IPS-NIHi7 (cell line): ENCODE measurements at regions not wholly inside any gene's neighbourhood (a gene's known extent, or its start where the extent isn't known, plus 50 kb on each side); places are given as distances from the start of the nearest gene placed in this dataset.
"Not testable (repeated sequence)": the region's sequence is repeated elsewhere in the genome, so short reads cannot be mapped to it uniquely, and the experiment has no call there.

ENCODE experiments used
- DNase-seq: peaks from one replicate; pipeline ENCODE4 v3.0.0; 2012; ENCODE audit warnings: mixed read lengths; ENCODE audit errors: extremely low spot score

DNA sequence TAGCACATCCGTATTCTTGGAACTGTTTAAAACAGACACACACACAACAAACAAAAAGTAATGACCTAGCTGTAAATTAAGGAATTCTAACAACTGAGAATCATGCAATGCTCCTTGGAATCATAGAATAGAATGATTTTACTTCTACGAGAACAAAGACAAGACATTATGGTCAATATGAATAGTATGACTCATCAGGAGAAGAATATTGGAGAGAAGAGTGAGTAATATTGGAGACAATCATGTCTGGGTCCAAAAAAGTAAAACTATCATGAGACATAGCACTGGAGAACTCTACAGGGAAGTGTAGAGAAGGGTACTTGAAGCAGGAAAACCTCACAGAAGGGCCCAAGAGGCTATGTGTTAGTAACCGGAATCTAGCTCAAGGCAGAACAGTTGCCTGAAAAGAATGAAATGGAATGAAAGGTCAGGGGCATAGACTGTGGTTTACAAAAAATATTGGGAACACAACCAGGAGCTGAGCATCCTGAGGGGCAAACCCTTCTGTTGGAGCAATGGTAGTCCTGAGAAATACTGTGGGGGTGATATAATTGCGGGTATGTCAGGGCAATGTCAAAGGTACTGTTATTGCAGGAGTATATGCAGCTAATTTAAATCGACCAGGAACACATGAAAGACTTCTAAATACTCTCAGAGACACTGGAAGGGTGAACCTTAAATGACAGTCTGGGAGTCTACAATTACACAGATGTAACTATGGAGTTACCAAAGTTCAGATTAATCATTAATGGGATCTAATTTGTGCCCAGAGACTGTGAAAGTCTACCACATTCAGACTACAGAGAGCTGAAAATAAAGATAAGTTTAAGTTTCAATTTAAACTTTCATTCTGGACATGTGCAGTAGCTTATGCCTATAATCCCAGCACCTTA is 201.2 kb downstream of the BCHE start:
- no peak for DNase-seq

DNA sequence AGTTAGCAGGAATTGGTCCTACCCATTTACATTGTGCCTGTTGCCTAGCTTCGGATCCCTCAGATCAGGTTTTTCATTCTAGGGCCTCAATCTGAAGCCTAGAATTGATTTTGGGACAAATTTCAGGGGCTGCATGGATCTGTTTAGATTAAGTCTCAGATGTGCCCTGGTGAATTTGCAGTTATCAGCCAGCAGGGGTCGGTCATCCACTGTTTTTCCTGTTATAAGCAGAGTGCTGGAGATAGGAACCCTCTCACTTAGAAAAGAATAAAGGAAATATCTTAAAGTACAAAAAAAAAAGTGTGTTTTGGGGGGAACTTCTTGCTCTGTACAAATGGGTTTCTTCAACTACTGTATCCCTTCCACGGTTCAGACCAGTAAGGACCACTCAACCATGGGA is 212.5 kb downstream of the BCHE start:
- no peak for DNase-seq

- DNase-seq = no peak
Observed at GRCh38 chr3:165622356-165622755, 214.9 kb downstream of the BCHE start.

DNA sequence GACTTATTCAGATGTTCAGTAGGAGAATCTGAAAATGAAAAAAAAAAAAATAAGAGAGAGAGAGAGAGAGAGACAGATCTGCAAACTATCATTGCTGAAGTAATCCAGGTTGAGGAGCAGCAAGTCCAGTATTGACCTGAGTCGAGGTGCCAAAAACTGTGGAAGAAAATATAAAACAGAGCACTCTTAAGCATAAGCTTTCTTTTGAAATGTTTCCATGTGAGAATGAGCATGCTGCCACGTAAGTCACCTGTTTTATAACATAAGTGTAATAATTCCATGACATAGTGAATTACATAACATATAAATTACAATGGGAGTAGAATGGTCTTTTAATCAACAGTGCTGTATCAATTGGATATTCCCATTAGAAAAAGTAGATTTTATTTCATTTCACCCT is 218.2 kb downstream of the BCHE start:
- no peak for DNase-seq

DNA sequence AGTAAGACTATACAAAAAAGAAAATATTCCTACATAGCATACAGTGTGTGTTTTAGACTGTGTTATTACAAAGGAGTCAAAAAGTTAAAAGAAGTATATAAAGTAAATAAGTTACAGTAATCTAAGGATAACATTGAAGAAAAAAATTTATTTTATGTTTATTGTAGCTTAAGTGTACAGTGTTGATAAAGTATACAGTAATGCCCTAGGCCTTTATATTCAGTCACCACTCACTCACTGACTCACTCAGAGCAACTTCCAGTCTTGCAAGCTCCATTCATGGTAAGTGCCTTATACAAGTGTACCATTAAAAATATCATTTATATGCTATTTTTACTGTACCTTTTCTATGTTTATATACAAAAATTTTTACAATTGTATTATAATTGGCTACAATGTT is 220.1 kb downstream of the BCHE start:
- no peak for DNase-seq

GRCh38 chr3:165614337-165614736 is 222.9 kb downstream of the BCHE start:
- no peak for DNase-seq

GRCh38 chr3:165613014-165613413 is 224.2 kb downstream of the BCHE start:
- DNase-seq = no peak

DNA sequence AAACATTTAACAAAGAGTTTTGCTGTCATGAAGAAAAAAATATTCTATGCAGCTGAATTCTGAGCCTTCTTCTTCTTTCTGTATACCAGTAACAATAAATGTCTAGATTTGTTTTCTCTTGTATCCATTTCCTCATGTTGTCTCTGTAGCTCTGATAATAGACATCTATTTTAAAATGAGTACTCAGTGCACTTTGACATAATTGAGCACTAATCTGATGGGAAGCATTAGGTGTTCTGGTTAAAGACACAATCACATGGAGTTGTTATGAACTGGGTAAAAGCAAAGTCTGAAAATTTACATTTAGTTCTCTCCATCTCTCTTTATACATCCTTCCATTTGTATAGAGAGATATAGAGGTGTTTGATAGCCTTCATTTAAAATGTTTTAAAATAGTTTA is 230.0 kb downstream of the BCHE start:
- no peak for DNase-seq

DNA sequence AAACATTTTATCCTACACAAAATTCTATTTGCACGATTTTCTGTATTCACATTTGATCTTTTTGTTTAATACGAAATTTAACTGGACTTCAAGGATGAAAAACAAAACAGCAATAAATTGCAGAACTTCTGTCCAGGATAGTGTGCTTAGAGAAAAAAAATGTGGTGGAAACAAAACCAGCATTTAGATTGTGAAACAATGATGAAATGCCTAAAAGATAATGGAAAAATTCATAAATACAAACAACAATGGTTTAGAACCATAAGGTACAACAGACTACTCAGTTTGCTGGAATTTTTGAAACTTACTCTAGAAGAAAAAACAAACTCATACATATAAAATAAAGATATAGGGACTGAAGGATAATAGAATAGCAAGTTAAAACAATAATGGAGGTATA is 234.0 kb downstream of the BCHE start:
- no peak for DNase-seq

- DNase-seq = not testable (repeated sequence)
Observed at GRCh38 chr3:165572566-165572965, 264.7 kb downstream of the BCHE start.

- DNase-seq = no peak
Observed at GRCh38 chr3:165568907-165569462, 268.2 kb downstream of the BCHE start.

GRCh38 chr3:165555785-165556184 is 281.4 kb downstream of the BCHE start:
- no peak for DNase-seq

- no peak for DNase-seq
Observed at GRCh38 chr3:165553371-165553770, 283.9 kb downstream of the BCHE start.

GRCh38 chr3:165549665-165550064 is 287.6 kb downstream of the BCHE start:
- no peak for DNase-seq

GRCh38 chr3:165549037-165549436 is 288.2 kb downstream of the BCHE start:
- no peak for DNase-seq

- no peak for DNase-seq
Observed at GRCh38 chr3:165545059-165545458, 292.2 kb downstream of the BCHE start.

DNA sequence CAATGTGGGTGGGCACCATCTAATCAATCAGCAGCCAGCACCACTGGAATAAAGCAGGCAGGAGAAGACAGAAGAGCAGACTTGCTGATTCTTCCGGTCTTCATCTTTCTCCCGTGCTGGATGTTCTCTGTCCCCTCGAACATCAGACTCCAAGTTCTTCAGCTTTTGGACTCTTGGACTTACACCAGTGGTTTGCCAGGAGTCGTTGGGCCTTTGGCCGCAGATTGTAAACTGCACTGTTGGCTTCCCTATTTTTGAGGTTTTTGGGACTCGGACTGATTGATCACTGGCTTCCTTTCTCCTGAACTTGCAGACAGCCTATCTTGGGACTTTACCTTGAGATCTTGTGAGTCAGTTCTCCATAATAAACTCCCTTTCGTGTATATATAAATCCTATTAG is 292.8 kb downstream of the BCHE start:
- no peak for DNase-seq

DNA sequence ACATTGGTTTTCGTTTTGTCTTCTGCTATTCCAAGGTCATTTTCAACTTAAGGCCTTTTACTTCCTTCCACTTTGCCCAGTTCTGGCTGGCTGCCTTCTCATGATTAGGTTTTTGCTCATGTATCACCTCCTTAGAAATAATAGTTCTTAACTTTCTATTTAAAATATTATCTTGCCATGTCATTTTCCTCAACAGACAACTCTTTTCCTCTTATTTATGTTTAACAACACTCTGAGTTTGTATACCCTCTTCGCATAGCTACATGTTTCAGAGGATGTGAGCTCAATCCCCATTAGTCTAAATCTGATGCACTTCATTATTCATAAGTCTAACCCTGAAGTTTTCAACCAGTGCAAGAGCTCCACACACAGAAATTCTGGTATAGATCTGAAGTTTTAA is 299.1 kb downstream of the BCHE start:
- no peak for DNase-seq

- no peak for DNase-seq
Observed at GRCh38 chr3:165532851-165533250, 304.4 kb downstream of the BCHE start.

- DNase-seq = no peak
Observed at GRCh38 chr3:165529451-165529850, 307.8 kb downstream of the BCHE start.

- no peak for DNase-seq
Observed at GRCh38 chr3:165526367-165526766, 310.9 kb downstream of the BCHE start.

DNA sequence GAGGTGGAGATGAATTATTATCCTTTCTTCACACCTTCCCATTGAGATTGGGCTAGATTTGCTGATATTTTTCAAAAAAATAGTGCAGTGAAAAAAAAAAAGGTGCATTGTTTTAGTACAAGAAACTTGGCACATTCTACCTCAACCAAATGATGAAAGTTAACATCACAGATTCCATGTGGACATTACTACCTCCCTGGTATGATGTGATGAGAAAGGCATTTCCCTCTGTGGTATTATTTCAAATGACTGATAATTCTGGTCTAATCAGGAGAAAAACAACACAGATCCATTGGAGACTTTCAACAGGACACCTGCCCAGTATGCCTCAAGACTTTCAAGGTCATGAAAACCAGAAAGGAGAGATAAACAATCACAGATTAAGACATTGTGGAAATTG is 313.4 kb downstream of the BCHE start:
- DNase-seq = no peak

GRCh38 chr3:165522386-165522785 is 314.8 kb downstream of the BCHE start:
- no peak for DNase-seq
